ENCODE measurements at regions not wholly inside any gene's neighbourhood (a gene's known extent, or its start where the extent isn't known, plus 50 kb on each side); places are given as distances from the start of the nearest gene placed in this dataset.
"Not testable (repeated sequence)": the region's sequence is repeated elsewhere in the genome, so short reads cannot be mapped to it uniquely, and the experiment has no call there.

DNA sequence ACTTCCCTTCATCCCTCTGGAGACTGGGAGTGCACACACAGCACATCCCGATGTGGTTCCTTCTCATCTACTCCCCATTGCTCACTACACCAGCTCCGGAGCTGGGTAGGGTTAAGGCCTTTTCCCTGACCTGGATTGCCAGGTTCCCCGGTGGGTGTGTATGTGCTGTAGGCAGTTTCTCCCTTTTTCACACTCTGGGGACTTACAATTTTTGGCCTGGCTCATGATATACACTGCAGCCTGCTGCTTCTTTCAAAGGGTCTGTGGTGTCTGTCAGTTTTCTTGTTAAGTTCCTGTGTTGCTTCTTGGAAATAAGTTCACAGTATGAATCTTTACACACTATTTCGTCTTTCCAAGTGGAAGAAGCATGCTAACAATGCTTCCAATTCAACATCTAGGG lies 405.5 kb downstream of the UTRN start (continued):
- TF ChIP-seq JUN (CRISPR knock-in tag; IDR thresholded peaks at IDR 0.05), result no peak
- TF ChIP-seq ZC3H13 (CRISPR knock-in tag; IDR thresholded peaks at IDR 0.05), result no peak
- no peak for TF ChIP-seq ZNF788 (CRISPR knock-in tag; IDR thresholded peaks at IDR 0.05; ENCODE audit: borderline replicate concordance)
- no peak for TF ChIP-seq ONECUT2 (CRISPR knock-in tag; IDR thresholded peaks at IDR 0.05)
- no peak for TF ChIP-seq ZNF562 (CRISPR knock-in tag; IDR thresholded peaks at IDR 0.05; ENCODE audit: borderline replicate concordance)

DNA sequence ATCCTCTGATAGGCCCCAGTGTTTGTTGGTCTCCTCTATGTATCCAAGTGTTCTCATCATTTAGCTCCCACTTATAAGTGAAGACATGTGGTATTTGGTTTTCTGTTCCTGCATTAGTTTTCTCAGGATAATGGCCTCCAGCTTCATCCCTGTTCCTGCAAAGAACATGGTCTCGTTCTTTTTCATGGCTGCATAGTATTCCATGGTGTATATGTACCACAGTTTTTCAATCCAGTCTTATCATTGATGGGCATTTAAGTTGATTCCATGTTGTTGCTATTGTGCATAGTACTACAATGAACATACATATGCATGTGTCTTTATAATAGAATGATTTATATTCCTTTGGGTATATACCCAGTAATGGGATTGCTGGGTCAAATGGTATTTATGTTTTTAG lies 406.9 kb downstream of the UTRN start:
- H4K20me1 ChIP-seq (ENCODE audit: insufficient read depth, low read length), result peaks cover 13% of the 10 kb centered on the region; the same call in 1 of the 2 replicates
- in situ Hi-C loops (cut with HindIII; ENCODE audit: extremely low pct_ligation_motif_present, low pct_unique_long_range_greater_than_20kb); H2AFZ ChIP-seq (ENCODE audit: low read length); DNase-seq (ENCODE audit: low spot score); H3K4me2 ChIP-seq (ENCODE audit: low read depth, low read length); CTCF ChIA-PET (ENCODE audit: low intra/inter-chr PET ratio, low total read pairs); H3K9me3 ChIP-seq (ENCODE audit: low read length); H3K79me2 ChIP-seq (ENCODE audit: insufficient read depth, low read length); H3K9ac ChIP-seq (ENCODE audit: insufficient read depth, low read depth, low read length); H3K27me3 ChIP-seq (ENCODE audit: control insufficient read depth in 1 of 2, insufficient read depth in 2 of 2, low read length in 2 of 2); FAIRE-seq; POLR2A ChIA-PET; H3K4me3 ChIP-seq (replicated peaks in 1 of 3; ENCODE audit: insufficient read depth in 1 of 3, low read depth in 2 of 3, low read length in 3 of 3); ATAC-seq; H3K27ac ChIP-seq (ENCODE audit: extremely low read length, insufficient read depth, low read length); intact Hi-C loops (cut with micrococcal nuclease; ENCODE audit: unreplicated experiment); BruUV-seq (replicated peaks): not testable (repeated sequence)
- H3K36me3 ChIP-seq (replicated peaks in 1 of 2; ENCODE audit: control insufficient read depth in 1 of 2, insufficient read depth in 2 of 2, low read length in 2 of 2), result peaks cover 11 to 27% of the 10 kb centered on the region in 2 experiments
- TF ChIP-seq ZMYM3 (CRISPR knock-in tag; IDR thresholded peaks at IDR 0.05), result peak; percentile 41; the same call in 1 of the 2 replicates
- TF ChIP-seq, protein P1, sequence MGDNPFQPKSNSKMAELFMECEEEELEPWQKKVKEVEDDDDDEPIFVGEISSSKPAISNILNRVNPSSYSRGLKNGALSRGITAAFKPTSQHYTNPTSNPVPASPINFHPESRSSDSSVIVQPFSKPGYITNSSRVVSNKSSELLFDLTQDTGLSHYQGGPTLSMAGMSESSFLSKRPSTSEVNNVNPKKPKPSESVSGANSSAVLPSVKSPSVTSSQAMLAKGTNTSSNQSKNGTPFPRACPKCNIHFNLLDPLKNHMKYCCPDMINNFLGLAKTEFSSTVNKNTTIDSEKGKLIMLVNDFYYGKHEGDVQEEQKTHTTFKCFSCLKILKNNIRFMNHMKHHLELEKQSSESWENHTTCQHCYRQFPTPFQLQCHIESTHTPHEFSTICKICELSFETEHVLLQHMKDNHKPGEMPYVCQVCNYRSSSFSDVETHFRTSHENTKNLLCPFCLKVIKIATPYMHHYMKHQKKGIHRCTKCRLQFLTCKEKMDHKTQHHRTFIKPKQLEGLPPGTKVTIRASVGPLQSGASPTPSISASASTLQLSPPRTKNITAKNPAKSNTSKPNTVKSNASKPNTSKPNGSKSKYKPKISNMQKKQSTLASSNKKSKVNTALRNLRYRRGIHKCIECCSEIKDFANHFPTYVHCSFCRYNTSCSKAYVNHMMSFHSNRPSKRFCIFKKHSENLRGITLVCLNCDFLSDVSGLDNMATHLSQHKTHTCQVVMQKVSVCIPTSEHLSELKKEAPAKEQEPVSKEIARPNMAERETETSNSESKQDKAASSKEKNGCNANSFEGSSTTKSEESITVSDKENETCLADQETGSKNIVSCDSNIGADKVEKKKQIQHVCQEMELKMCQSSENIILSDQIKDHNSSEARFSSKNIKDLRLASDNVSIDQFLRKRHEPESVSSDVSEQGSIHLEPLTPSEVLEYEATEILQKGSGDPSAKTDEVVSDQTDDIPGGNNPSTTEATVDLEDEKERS (CRISPR knock-in tag; IDR thresholded peaks at IDR 0.05), result 0 out of 2 replicates have a peak, but pooled peaks have one; percentile 37
- WGBS (ENCODE audit: low lambda C conversion rate), result 98% methylated on average over 1 of the region's 1 CpG
- peaks cover 19% of the 10 kb centered on the region for H3K4me1 ChIP-seq (ENCODE audit: insufficient read depth, low read length)

All from HepG2 (cell line).